IMR-90 (cell line): ENCODE measurements at regions not wholly inside any gene's neighbourhood (a gene's known extent, or its start where the extent isn't known, plus 50 kb on each side); places are given as distances from the start of the nearest gene placed in this dataset.

Source experiments
- ATAC-seq: fragments of 200-7000 bp; cut with Tn5 transposase; 2 replicates; pipeline ENCODE4 v1.9.1; 2020; ENCODE audit warnings: low read depth, mild to moderate bottlenecking, moderate library complexity
- BruUV-seq: library from RNA; stranded (reverse); fragments of 400-500 nt; replicated peaks from 2 replicates; lab custom pipeline; 2021; lab: Mats Ljungman, UMichigan
- CTCF ChIA-PET: fragments of 300-600 bp; formaldehyde crosslinking; extraction: SDS; loops from one replicate; lab custom pipeline; 2021; ENCODE audit warnings: antibody characterized with exemption; lab: Yijun Ruan, JAX
- POLR2A ChIA-PET: fragments of 300-600 bp; sonication (Branson Sonifier 250); formaldehyde crosslinking; loops from one replicate; lab custom pipeline; 2022; ENCODE audit warnings: antibody characterized with exemption; ENCODE audit not compliant: unreplicated experiment; lab: Charles Lee
- DNase-seq: peaks from one replicate; pipeline ENCODE4 v3.0.0; 2013
- H2AFZ ChIP-seq: replicated peaks from 2 replicates; pipeline ENCODE3; 2013; ENCODE audit warnings: low read length, mild to moderate bottlenecking; ENCODE audit not compliant: poor library complexity
- H2AK5ac ChIP-seq: 2 replicates; pipeline ENCODE4 v1.6.1; 2013; ENCODE audit warnings: low read depth, low read length, inconsistent platforms
- H2AK9ac ChIP-seq: replicated peaks from 2 replicates; pipeline ENCODE3; 2013; ENCODE audit warnings: mild to moderate bottlenecking, low read depth, low read length, moderate library complexity; ENCODE audit not compliant: poor library complexity
- H2BK120ac ChIP-seq: 2 replicates; pipeline ENCODE4 v1.6.1; 2013; ENCODE audit warnings: low read depth, low read length, inconsistent platforms
- H2BK15ac ChIP-seq: 3 replicates; pipeline ENCODE4 v1.6.1; 2013; ENCODE audit warnings: low read depth, low read length, inconsistent platforms
- H2BK20ac ChIP-seq: 2 replicates; pipeline ENCODE4 v1.6.1; 2013; ENCODE audit warnings: low read depth, mild to moderate bottlenecking, inconsistent platforms, low read length, moderate library complexity
- H2BK5ac ChIP-seq: 2 replicates; pipeline ENCODE4 v1.6.1; 2013; ENCODE audit warnings: mild to moderate bottlenecking, low read depth, low read length, inconsistent platforms; ENCODE audit not compliant: poor library complexity, severe bottlenecking
- H3K14ac ChIP-seq: replicated peaks from 2 replicates; pipeline ENCODE4 v1.6.1; 2013; ENCODE audit warnings: low read depth, low read length, inconsistent platforms
- H3K18ac ChIP-seq: 2 replicates; pipeline ENCODE4 v1.6.1; 2013; ENCODE audit warnings: low read depth, low read length, control low read depth
- H3K23ac ChIP-seq: 2 replicates; pipeline ENCODE4 v1.6.1; 2013; ENCODE audit warnings: low read depth, low read length, inconsistent platforms
- H3K27ac ChIP-seq: 2 replicates; pipeline ENCODE4 v1.5.1; 2013; ENCODE audit warnings: mild to moderate bottlenecking, control low read depth, low read length; ENCODE audit not compliant: insufficient read depth
- H3K27me3 ChIP-seq: 2 replicates; pipeline ENCODE4 v1.6.1; 2013; ENCODE audit warnings: low read length; ENCODE audit not compliant: control insufficient read depth, insufficient read depth
- H3K36me3 ChIP-seq: 2 replicates; pipeline ENCODE4 v1.6.1; 2013; ENCODE audit warnings: low read length, mixed read lengths; ENCODE audit not compliant: control insufficient read depth, insufficient read depth
- H3K4ac ChIP-seq: 2 replicates; pipeline ENCODE4 v1.6.1; 2013; ENCODE audit warnings: low read depth, low read length, inconsistent platforms
- H3K4me1 ChIP-seq: 2 replicates; pipeline ENCODE4 v1.6.1; 2013; ENCODE audit warnings: low read length, mixed read lengths; ENCODE audit not compliant: control insufficient read depth, insufficient read depth
- H3K4me2 ChIP-seq: 2 replicates; pipeline ENCODE4 v1.6.1; 2013; ENCODE audit warnings: low read depth, mild to moderate bottlenecking, control low read depth, low read length, moderate library complexity
- H3K4me3 ChIP-seq: 2 replicates; pipeline ENCODE4 v1.5.1; 2013; ENCODE audit warnings: low read depth, mild to moderate bottlenecking, control low read depth, low read length, moderate library complexity; ENCODE audit not compliant: insufficient read depth
- H3K56ac ChIP-seq: 2 replicates; pipeline ENCODE4 v1.6.1; 2013; ENCODE audit warnings: low read length, inconsistent platforms; ENCODE audit not compliant: insufficient read depth; ENCODE audit errors: extremely low read depth
- H3K79me1 ChIP-seq, 2 experiments: 2 replicates each; pipeline ENCODE4 v1.6.1; 2013; ENCODE audit warnings: low read length in 2 of 2, inconsistent platforms in 1 of 2, low read depth in 1 of 2
- H3K9ac ChIP-seq: 2 replicates; pipeline ENCODE4 v1.6.1; 2013; ENCODE audit warnings: low read depth, low read length, control low read depth
- H3K9me1 ChIP-seq: 2 replicates; pipeline ENCODE4 v1.6.1; 2013; ENCODE audit warnings: low read length, inconsistent platforms; ENCODE audit not compliant: insufficient read depth
- H3K9me3 ChIP-seq: 2 replicates; pipeline ENCODE4 v1.6.1; 2013; ENCODE audit warnings: low read length; ENCODE audit not compliant: control insufficient read depth, insufficient read depth
- H4K20me1 ChIP-seq: 2 replicates; pipeline ENCODE4 v1.6.1; 2013; ENCODE audit warnings: low read length, inconsistent platforms; ENCODE audit not compliant: insufficient read depth
- H4K5ac ChIP-seq: 2 replicates; pipeline ENCODE4 v1.6.1; 2013; ENCODE audit warnings: mild to moderate bottlenecking, low read depth, low read length, control low read depth
- H4K8ac ChIP-seq, 2 experiments: 2 replicates each; pipeline ENCODE4 v1.6.1; 2013; ENCODE audit warnings: low read depth in 2 of 2, low read length in 2 of 2, control low read depth in 1 of 2, inconsistent platforms in 1 of 2
- H4K91ac ChIP-seq: 2 replicates; pipeline ENCODE4 v1.6.1; 2013; ENCODE audit warnings: low read depth, low read length, inconsistent platforms; ENCODE audit not compliant: insufficient read depth
- NFE2L2 ChIP-seq: fragments of 150-350 bp; IDR thresholded peaks from 2 replicates; pipeline ENCODE4 v1.6.1; 2016; ENCODE audit warnings: low read depth, mild to moderate bottlenecking, low read length
- WGBS, 2 experiments: methylation state at CpG; one replicate each; pipeline versions ENCODE4 v1.1.5 to v1.1.7; 2013; ENCODE audit warnings: missing lambda C conversion rate in 2 of 2; ENCODE audit not compliant: insufficient read length in 1 of 2; ENCODE audit errors: extremely low coverage in 2 of 2; 5-methylcytosine and 5-hydroxymethylcytosine counted together
- dilution Hi-C: fragments of 300-500 bp; cut with HindIII; formaldehyde crosslinking; loops from one replicate; pipeline ENCODE4 v1.14.3; 2018; ENCODE audit warnings: low sequenced_read_pairs; ENCODE audit not compliant: unreplicated experiment
- in situ Hi-C: fragments of 300-500 bp; cut with MboI; formaldehyde crosslinking; loops from 3 replicates; pipeline ENCODE4 v1.14.3; 2019; ENCODE audit warnings: low sequenced_read_pairs, inconsistent platforms, mixed read lengths
- intact Hi-C: fragments of 100-400 bp; cut with micrococcal nuclease; formaldehyde crosslinking; loops from 2 replicates; pipeline ENCODE4 v1.10.0; 2022

GRCh38 chr2:144329472-144329871, 190.4 kb downstream of the ZEB2 start:
- no peak overlapping the region for H3K4me3 ChIP-seq
- no peak for ATAC-seq
- no peak overlapping the region for H4K5ac ChIP-seq
- intact Hi-C loops, result no loop called here
- H3K27ac ChIP-seq, result no peak overlapping the region
- dilution Hi-C loops, result no loop called here
- no peaks in the 10 kb centered on the region for H3K27me3 ChIP-seq
- H3K9me1 ChIP-seq, result no peaks in the 10 kb centered on the region
- H3K18ac ChIP-seq, result no peak overlapping the region
- no peak overlapping the region for H3K23ac ChIP-seq
- in situ Hi-C loops, result no loop called here
- no peak overlapping the region for H3K9ac ChIP-seq
- TF ChIP-seq NFE2L2, result no peak
- no peaks in the 10 kb centered on the region for H3K4me1 ChIP-seq
- no peak overlapping the region for H3K56ac ChIP-seq
- no peaks in the 10 kb centered on the region for H3K9me3 ChIP-seq
- no peak overlapping the region for H2BK15ac ChIP-seq
- BruUV-seq, result no TSS peak
- no CpG with 5 or more reads among the region's 2 CpGs for WGBS, 2 experiments
- H4K8ac ChIP-seq, result no peak overlapping the region
- H3K4ac ChIP-seq, result no peak overlapping the region
- H2BK5ac ChIP-seq, result no peak overlapping the region
- no peak overlapping the region for H2BK20ac ChIP-seq
- ChIA-PET POLR2A (interaction anchor here (0.5 kb wide), 1 partner anchor 40 kb away, joined by 3 read pairs; no protein-coding TSS in a partner anchor), CTCF (no interaction called here)
- H2BK120ac ChIP-seq, result no peak overlapping the region
- no peak overlapping the region for H2AFZ ChIP-seq
- no peak overlapping the region for H2AK5ac ChIP-seq
- H3K36me3 ChIP-seq, result no peaks in the 10 kb centered on the region
- no peak overlapping the region for H4K91ac ChIP-seq
- no peak for DNase-seq
- H4K20me1 ChIP-seq, result no peaks in the 10 kb centered on the region
- no peak overlapping the region for H3K14ac ChIP-seq
- no peak overlapping the region for H2AK9ac ChIP-seq
- no peak overlapping the region for H3K4me2 ChIP-seq
- peaks cover 18 to 24% of the 10 kb centered on the region in 2 experiments for H3K79me1 ChIP-seq
